ENCODE measurements at regions not wholly inside any gene's neighbourhood (a gene's known extent, or its start where the extent isn't known, plus 50 kb on each side); places are given as distances from the start of the nearest gene placed in this dataset.
"Not testable (repeated sequence)": the region's sequence is repeated elsewhere in the genome, so short reads cannot be mapped to it uniquely, and the experiment has no call there.

- no peak for DNase-seq (ENCODE audit: low spot score)
Measured at GRCh38 chr11:45385423-45385822, 99.3 kb upstream of the SYT13 start.

- no peak for DNase-seq (ENCODE audit: low spot score)
Measured at GRCh38 chr11:45384711-45385241, 98.6 kb upstream of the SYT13 start.

GRCh38 chr11:45384016-45384415 lies 97.9 kb upstream of the SYT13 start:
- DNase-seq (ENCODE audit: low spot score), result no peak

GRCh38 chr11:45383224-45383623 lies 97.1 kb upstream of the SYT13 start:
- no peak for DNase-seq (ENCODE audit: low spot score)

- DNase-seq (ENCODE audit: low spot score), result no peak
Measured at GRCh38 chr11:45382133-45382878, 96.2 kb upstream of the SYT13 start.

GRCh38 chr11:45379162-45379863 lies 93.2 kb upstream of the SYT13 start:
- DNase-seq (ENCODE audit: low spot score), result no peak

GRCh38 chr11:45378516-45378915 lies 92.4 kb upstream of the SYT13 start:
- DNase-seq (ENCODE audit: low spot score), result no peak

GRCh38 chr11:45374653-45375059 lies 88.5 kb upstream of the SYT13 start:
- DNase-seq (ENCODE audit: low spot score), result no peak

- DNase-seq (ENCODE audit: low spot score), result no peak
Measured at GRCh38 chr11:45374130-45374529, 88.0 kb upstream of the SYT13 start.

GRCh38 chr11:45373506-45374035 lies 87.4 kb upstream of the SYT13 start:
- DNase-seq (ENCODE audit: low spot score), result no peak

GRCh38 chr11:45372414-45372813 lies 86.3 kb upstream of the SYT13 start:
- DNase-seq (ENCODE audit: low spot score), result not testable (repeated sequence)

GRCh38 chr11:45371251-45372115 lies 85.3 kb upstream of the SYT13 start:
- DNase-seq (ENCODE audit: low spot score), result peak; percentile 81

- DNase-seq (ENCODE audit: low spot score), result no peak
Measured at GRCh38 chr11:45369313-45369712, 83.2 kb upstream of the SYT13 start.

GRCh38 chr11:45368697-45369096 lies 82.6 kb upstream of the SYT13 start:
- no peak for DNase-seq (ENCODE audit: low spot score)

GRCh38 chr11:45366619-45367190 lies 80.6 kb upstream of the SYT13 start:
- DNase-seq (ENCODE audit: low spot score), result no peak

- DNase-seq (ENCODE audit: low spot score), result no peak
Measured at GRCh38 chr11:45365961-45366618, 79.9 kb upstream of the SYT13 start.

- no peak for DNase-seq (ENCODE audit: low spot score)
Measured at GRCh38 chr11:45362636-45363035, 76.5 kb upstream of the SYT13 start.

GRCh38 chr11:45361551-45361950 lies 75.4 kb upstream of the SYT13 start:
- no peak for DNase-seq (ENCODE audit: low spot score)

GRCh38 chr11:45355706-45356041 lies 69.5 kb upstream of the SYT13 start:
- no peak for DNase-seq (ENCODE audit: low spot score)

- peak; percentile 88 for DNase-seq (ENCODE audit: low spot score)
Measured at GRCh38 chr11:45354976-45355705, 69.0 kb upstream of the SYT13 start.

GRCh38 chr11:45348729-45349128 lies 62.6 kb upstream of the SYT13 start:
- no peak for DNase-seq (ENCODE audit: low spot score)

Measured in putamen (tissue), 1 donor.